ENCODE measurements at regions not wholly inside any gene's neighbourhood (a gene's known extent, or its start where the extent isn't known, plus 50 kb on each side); places are given as distances from the start of the nearest gene placed in this dataset.

- TF ChIP-seq TEAD4 (IDR thresholded peaks at IDR 0.05) (no peak), YY1 (IDR thresholded peaks at IDR 0.05; ENCODE audit: low read depth) (no peak), MAX (IDR thresholded peaks at IDR 0.05) (no peak), NFIC (IDR thresholded peaks at IDR 0.05) (no peak), FOXM1 (IDR thresholded peaks at IDR 0.05; ENCODE audit: borderline replicate concordance, low read depth) (no peak), REST (IDR thresholded peaks at IDR 0.05; ENCODE audit: low read depth) (no peak), RAD21 (IDR thresholded peaks at IDR 0.05; ENCODE audit: low read depth) (no peak), EP300 (IDR thresholded peaks at IDR 0.05; ENCODE audit: borderline replicate concordance) (no peak), CEBPB (IDR thresholded peaks at IDR 0.05) (no peak), TCF12 (IDR thresholded peaks at IDR 0.05; ENCODE audit: low read depth) (no peak), EGR1 (IDR thresholded peaks at IDR 0.05) (no peak), USF1 (IDR thresholded peaks at IDR 0.05) (no peak), CREB1 (IDR thresholded peaks at IDR 0.05; ENCODE audit: low read depth) (no peak), TAF1 (IDR thresholded peaks at IDR 0.05; ENCODE audit: low read depth) (no peak)
Measured at GRCh38 chr2:234796045-234796591, 155.7 kb upstream of the SH3BP4 start.
